HG03354 (cell line): ENCODE measurements at regions not wholly inside any gene's neighbourhood (a gene's known extent, or its start where the extent isn't known, plus 50 kb on each side); places are given as distances from the start of the nearest gene placed in this dataset.

ENCODE experiments used
- ATAC-seq: cut with Tn5 transposase; IDR thresholded peaks from one replicate; pipeline ENCODE4 v1.9.1; 2021; ENCODE audit warnings: mild to moderate bottlenecking; ENCODE audit not compliant: unreplicated experiment, poor library complexity, severe bottlenecking

DNA sequence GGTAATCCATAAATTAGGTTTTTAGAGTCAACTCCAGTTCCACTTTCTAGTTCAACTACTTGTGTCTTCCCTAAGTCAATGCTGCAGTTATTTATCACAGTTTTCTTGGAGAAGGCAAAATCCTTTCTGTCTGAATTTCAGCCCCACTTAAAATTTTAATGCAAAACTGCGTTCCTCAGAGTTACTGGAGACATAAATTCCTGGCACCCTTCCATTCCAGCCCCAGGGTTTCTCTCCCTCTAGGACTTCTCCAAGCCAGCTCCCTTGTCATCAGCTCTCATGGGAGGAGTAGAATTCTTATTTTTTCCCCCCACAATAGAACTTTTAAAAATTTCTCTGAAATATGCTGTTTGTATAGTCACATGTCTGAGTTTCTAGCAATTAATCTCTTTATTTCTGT, 50.6 kb upstream of the PHOX2B start:
- ATAC-seq, result no peak
